ENCODE measurements at regions not wholly inside any gene's neighbourhood (a gene's known extent, or its start where the extent isn't known, plus 50 kb on each side); places are given as distances from the start of the nearest gene placed in this dataset.

GRCh38 chr6:71168233-71168765 lies 120.3 kb upstream of the OGFRL1 start:
- TF ChIP-seq CTCF (IDR thresholded peaks at IDR 0.05) (no peak), POLR2A (IDR thresholded peaks at IDR 0.05) (no peak)

Data from adrenal gland (tissue), 5 donors.